Nephron progenitor cell (in vitro differentiated cells): ENCODE measurements at regions not wholly inside any gene's neighbourhood (a gene's known extent, or its start where the extent isn't known, plus 50 kb on each side); places are given as distances from the start of the nearest gene placed in this dataset.

ENCODE experiments used
- DNase-seq: peaks from one replicate; pipeline ENCODE4 v3.0.0; 2021
- H3K27ac Mint-ChIP-seq: 2 replicates; pipeline ENCODE4 v1.8.0; 2021; ENCODE audit warnings: mild to moderate bottlenecking, moderate library complexity, mixed read lengths
- H3K27me3 Mint-ChIP-seq: 2 replicates; pipeline ENCODE4 v1.8.0; 2021; ENCODE audit warnings: mild to moderate bottlenecking, low read depth, mixed read lengths; ENCODE audit not compliant: poor library complexity
- H3K36me3 Mint-ChIP-seq: 2 replicates; pipeline ENCODE4 v1.8.0; 2021; ENCODE audit warnings: low read depth, mixed read lengths
- H3K4me1 Mint-ChIP-seq: 2 replicates; pipeline ENCODE4 v1.8.0; 2021; ENCODE audit warnings: mixed read lengths
- H3K4me3 Mint-ChIP-seq: 2 replicates; pipeline ENCODE4 v1.8.0; 2021; ENCODE audit warnings: mild to moderate bottlenecking, moderate library complexity, mixed read lengths
- H3K9me3 Mint-ChIP-seq: 2 replicates; pipeline ENCODE4 v1.8.0; 2021; ENCODE audit warnings: mild to moderate bottlenecking, moderate library complexity, mixed read lengths
- TF ChIP-seq, protein P1 (sequence below): fragments of 200-600 bp; sonication (generic); IDR thresholded peaks from 2 replicates; pipeline ENCODE4 v1.5.0; 2021; ENCODE audit warnings: antibody characterized with exemption

DNA sequence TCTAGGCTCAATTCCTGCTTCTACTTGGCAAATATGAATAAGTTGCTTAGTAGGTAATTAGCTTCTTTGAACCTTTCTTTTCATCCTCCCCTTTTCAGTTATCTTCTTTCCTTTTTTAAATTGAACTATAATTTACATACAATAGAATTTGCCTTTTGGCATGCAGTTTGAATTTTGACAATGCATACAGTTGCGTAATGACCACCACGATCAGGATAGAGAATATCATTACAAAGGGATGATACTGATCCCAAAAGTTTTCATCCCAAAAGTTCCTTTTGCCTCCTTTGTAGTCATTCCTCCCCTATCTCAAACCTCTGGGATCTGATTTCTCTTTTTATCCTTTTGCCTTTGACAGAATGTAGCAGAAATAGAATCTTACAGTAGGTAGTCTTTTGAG lies 164.4 kb downstream of the NOC3L start:
- TF ChIP-seq, protein P1, sequence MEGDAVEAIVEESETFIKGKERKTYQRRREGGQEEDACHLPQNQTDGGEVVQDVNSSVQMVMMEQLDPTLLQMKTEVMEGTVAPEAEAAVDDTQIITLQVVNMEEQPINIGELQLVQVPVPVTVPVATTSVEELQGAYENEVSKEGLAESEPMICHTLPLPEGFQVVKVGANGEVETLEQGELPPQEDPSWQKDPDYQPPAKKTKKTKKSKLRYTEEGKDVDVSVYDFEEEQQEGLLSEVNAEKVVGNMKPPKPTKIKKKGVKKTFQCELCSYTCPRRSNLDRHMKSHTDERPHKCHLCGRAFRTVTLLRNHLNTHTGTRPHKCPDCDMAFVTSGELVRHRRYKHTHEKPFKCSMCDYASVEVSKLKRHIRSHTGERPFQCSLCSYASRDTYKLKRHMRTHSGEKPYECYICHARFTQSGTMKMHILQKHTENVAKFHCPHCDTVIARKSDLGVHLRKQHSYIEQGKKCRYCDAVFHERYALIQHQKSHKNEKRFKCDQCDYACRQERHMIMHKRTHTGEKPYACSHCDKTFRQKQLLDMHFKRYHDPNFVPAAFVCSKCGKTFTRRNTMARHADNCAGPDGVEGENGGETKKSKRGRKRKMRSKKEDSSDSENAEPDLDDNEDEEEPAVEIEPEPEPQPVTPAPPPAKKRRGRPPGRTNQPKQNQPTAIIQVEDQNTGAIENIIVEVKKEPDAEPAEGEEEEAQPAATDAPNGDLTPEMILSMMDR: no peak
- H3K27ac Mint-ChIP-seq: no peak overlapping the region
- H3K27me3 Mint-ChIP-seq: peaks cover 7% of the 10 kb centered on the region
- DNase-seq: no peak
- H3K4me3 Mint-ChIP-seq: no peak overlapping the region
- no peaks in the 10 kb centered on the region for H3K36me3 Mint-ChIP-seq
- H3K9me3 Mint-ChIP-seq: no peaks in the 10 kb centered on the region
- H3K4me1 Mint-ChIP-seq: peaks cover 4% of the 10 kb centered on the region

DNA sequence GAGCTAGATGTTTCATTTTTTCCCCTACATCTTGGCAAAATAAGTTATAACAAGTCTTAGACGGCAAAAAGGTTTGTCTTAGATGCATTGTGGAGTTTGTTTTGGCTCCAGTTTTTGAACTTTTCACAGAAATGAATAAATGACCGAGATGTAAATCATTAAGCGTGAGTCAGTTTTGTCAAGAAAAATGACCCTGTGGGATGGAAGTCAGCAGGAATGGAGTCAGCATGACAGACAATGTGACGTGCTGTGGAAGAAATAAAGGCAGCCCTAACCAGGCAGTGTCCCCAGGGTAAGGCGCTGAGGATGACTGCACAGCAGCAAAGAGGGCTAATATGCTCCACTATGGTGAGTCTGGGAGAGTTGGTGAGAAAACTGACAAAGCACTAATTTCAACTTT lies 163.2 kb downstream of the NOC3L start:
- H3K27ac Mint-ChIP-seq: no peak overlapping the region
- DNase-seq: no peak
- no peaks in the 10 kb centered on the region for H3K4me1 Mint-ChIP-seq
- H3K9me3 Mint-ChIP-seq: no peaks in the 10 kb centered on the region
- H3K4me3 Mint-ChIP-seq: no peak overlapping the region
- H3K36me3 Mint-ChIP-seq: no peaks in the 10 kb centered on the region
- TF ChIP-seq, protein P1: no peak
- H3K27me3 Mint-ChIP-seq: peaks cover 3% of the 10 kb centered on the region

DNA sequence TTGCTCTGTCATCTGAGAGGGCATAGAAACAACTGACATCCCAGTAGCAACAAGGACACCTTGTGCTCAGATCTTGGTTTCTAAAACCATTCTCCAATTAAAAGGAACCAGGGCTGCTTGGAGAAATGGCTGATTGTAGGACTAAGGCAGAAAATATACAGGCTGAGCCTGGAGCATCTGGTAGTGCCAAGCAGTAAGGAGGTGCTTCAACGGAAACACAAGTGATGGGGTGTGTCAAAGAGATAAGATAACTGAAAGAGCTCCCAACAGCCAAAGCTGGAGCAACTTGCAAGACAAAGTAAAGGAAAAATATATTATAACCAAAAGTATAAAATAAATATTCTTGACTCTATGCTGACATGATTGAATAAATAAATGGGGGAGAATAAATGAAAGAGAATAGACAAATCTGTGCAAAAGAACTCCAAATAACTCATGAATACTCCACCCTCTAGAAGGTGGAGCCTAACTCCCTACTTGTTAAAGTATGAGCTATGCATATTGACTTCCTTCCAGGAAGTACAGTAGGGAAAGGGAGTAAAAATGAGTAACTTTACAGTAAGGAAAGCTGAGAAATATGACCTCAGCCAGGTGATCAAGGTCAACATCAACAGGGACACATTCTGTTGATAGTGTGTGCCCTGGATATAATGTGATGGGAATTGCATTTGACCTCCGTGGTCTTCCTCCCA lies 162.4 kb downstream of the NOC3L start:
- H3K4me3 Mint-ChIP-seq: no peak overlapping the region
- no peaks in the 10 kb centered on the region for H3K4me1 Mint-ChIP-seq
- H3K27ac Mint-ChIP-seq: no peak overlapping the region

DNA sequence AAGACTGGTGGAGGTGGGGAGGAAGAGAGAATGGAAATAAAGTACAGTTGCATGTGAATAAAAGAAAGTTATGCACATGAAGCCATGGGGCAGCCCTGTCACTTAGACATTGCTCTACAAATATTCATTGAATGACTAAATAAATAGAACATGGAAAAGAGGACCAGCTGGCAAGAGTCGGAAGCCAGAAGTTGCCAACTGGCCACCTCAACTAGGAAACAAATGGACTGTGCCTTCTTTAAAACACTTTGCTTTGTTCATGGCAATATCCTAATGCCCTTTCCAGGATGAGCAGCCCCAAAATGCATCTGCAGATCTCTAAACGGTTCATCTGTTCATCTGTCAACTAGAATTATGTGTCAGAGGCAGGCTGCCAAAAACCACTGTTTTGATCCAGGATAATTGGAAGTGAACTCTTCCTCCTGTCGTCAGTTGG lies 157.3 kb downstream of the NOC3L start:
- Mint-ChIP-seq H3K27me3 (peaks cover 4% of the 10 kb centered on the region), H3K4me3 (no peak overlapping the region), H3K9me3 (no peaks in the 10 kb centered on the region), H3K27ac (no peak overlapping the region), H3K4me1 (peaks cover 3% of the 10 kb centered on the region), H3K36me3 (no peaks in the 10 kb centered on the region)
- no peak for DNase-seq
- TF ChIP-seq, protein P1: no peak

More for the DNA sequence above, 162.4 kb downstream of the NOC3L start:
- Mint-ChIP-seq H3K9me3 (no peaks in the 10 kb centered on the region), H3K27me3 (peaks cover 7% of the 10 kb centered on the region), H3K36me3 (no peaks in the 10 kb centered on the region)
- TF ChIP-seq, protein P1: no peak
- DNase-seq: no peak

DNA sequence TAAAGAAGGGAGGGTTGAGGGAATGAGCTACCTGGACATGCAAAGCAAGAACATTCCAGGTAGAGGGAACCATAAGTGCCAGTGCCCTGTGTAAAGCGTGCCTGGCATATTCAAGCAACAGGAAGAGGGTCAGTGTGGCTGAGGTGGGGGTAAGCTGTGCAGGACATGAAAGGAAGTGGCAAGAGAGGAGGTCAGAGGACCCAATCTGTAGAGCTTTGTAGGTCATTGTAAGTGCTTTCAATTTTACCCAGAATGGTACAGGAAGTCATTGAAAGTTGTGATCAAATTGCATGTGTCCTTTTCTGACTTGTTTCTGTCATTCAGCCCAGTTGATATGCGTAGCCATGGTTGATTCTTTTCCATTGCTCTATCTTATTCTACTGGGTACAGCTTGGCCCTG lies 156.6 kb downstream of the NOC3L start:
- H3K27ac Mint-ChIP-seq: no peak overlapping the region
- H3K9me3 Mint-ChIP-seq: no peaks in the 10 kb centered on the region
- no peak overlapping the region for H3K4me3 Mint-ChIP-seq
- peaks cover 11% of the 10 kb centered on the region for H3K4me1 Mint-ChIP-seq
- H3K27me3 Mint-ChIP-seq: peaks cover 7% of the 10 kb centered on the region
- DNase-seq: no peak
- H3K36me3 Mint-ChIP-seq: no peaks in the 10 kb centered on the region
- TF ChIP-seq, protein P1: no peak

DNA sequence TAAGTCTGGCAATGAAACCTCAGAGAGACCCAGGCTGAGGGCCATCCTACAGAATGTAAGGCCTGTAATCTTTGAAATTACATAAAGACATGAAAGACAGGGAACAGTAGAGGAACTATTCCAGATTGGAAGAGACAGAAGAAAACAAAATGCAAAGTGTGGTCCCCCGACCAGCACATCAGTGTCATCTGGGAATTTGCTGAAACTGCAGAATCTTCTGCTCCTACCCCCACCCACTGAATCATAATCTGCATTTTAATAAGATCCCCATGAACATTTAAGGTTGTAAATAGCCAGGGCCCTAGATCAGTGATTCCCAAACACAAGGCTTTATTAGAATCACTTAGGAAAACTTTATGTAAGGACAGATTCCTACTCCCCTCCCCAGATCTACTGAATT lies 154.4 kb downstream of the NOC3L start:
- Mint-ChIP-seq H3K27ac (no peak overlapping the region), H3K36me3 (no peaks in the 10 kb centered on the region), H3K4me3 (no peak overlapping the region), H3K9me3 (no peaks in the 10 kb centered on the region), H3K4me1 (peaks cover 16% of the 10 kb centered on the region), H3K27me3 (peaks cover 8% of the 10 kb centered on the region)
- TF ChIP-seq, protein P1: no peak
- DNase-seq: no peak
